Cardiac muscle cell (in vitro differentiated cells and primary cell): ENCODE measurements at regions not wholly inside any gene's neighbourhood (a gene's known extent, or its start where the extent isn't known, plus 50 kb on each side); places are given as distances from the start of the nearest gene placed in this dataset.

ENCODE experiments used
- DNase-seq, 2 donors: peaks; one replicate each; pipeline versions ENCODE4 v3.0.0 to v3.0.0-alpha.2; 2010 to 2017; ENCODE audit warnings: low read depth in 1 of 2, low spot score in 1 of 2
- H3K27ac ChIP-seq: fragments of 200-600 bp; sonication (generic); 2 replicates; pipeline ENCODE4 v1.5.1; 2016
- H3K27me3 ChIP-seq: fragments of 200-600 bp; sonication (generic); 2 replicates; pipeline ENCODE4 v1.6.0; 2016; ENCODE audit warnings: control low read depth
- H3K36me3 ChIP-seq: fragments of 200-600 bp; sonication (generic); 2 replicates; pipeline ENCODE4 v1.5.1; 2016; ENCODE audit warnings: control low read depth
- H3K4me1 ChIP-seq: fragments of 200-600 bp; sonication (generic); 2 replicates; pipeline ENCODE4 v1.8.1; 2017; ENCODE audit warnings: low read depth, mild to moderate bottlenecking, mixed run types
- H3K4me3 ChIP-seq: fragments of 200-600 bp; sonication (generic); 2 replicates; pipeline ENCODE4 v1.5.1; 2016; ENCODE audit warnings: mild to moderate bottlenecking
- H3K9me3 ChIP-seq: fragments of 200-600 bp; sonication (generic); 2 replicates; pipeline ENCODE4 v1.5.1; 2017; ENCODE audit warnings: low read depth, mild to moderate bottlenecking, control low read depth
- CTCF ChIP-seq: IDR thresholded peaks from 2 replicates; pipeline ENCODE4 v1.5.1; 2012; ENCODE audit warnings: low read depth, mild to moderate bottlenecking, low read length

DNA sequence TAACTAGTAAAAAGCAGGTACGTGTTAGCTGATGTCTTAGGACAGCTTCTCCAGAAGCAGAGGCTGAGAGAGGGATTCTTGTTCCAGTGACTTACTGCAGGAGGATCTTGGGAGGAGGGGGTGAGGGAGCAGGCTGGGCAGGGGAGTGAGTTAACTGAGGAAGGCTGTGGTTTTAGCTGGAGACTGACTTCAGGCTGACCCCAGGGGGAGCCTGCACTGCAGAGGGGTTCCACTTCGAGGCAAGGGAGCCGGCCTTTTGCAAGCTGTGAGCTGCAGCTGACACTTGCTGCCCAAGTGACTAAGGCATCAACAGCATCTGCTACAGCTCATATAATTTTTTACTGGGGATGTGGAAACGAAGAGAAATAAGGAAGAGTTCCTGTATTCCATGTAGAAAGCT lies 50.4 kb upstream of the SOD1 start:
- Histone ChIP-seq H3K9me3 (no peaks in the 10 kb centered on the region), H3K36me3 (no peaks in the 10 kb centered on the region), H3K27me3 (no peaks in the 10 kb centered on the region), H3K4me3 (no peak overlapping the region), H3K4me1 (no peaks in the 10 kb centered on the region), H3K27ac (no peak overlapping the region)
- TF ChIP-seq CTCF: no peak
- DNase-seq: no peak

DNA sequence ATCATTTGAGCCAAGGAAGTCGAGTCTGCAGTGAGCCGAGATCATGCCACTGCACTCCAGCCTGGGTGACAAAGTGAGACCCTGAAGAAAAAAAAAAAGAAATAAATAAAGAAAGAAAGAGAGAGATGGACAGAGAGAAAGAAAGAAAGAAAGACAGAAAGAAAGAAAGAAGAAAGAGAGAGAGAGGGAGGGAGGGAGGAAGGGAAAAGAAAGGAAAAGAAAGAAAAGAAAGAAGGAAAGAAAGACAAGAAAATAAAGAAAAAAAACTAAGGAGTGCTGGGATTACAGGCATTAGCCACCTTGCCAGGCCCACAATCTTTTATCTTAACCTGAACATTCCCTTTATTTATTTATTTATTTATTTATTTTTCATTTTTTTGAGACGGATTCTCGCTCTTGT lies 51.7 kb upstream of the SOD1 start:
- TF ChIP-seq CTCF: no peak
- DNase-seq: no peak
- no peaks in the 10 kb centered on the region for H3K4me1 ChIP-seq
- H3K9me3 ChIP-seq: no peaks in the 10 kb centered on the region
- no peak overlapping the region for H3K4me3 ChIP-seq
- no peaks in the 10 kb centered on the region for H3K27me3 ChIP-seq
- no peaks in the 10 kb centered on the region for H3K36me3 ChIP-seq
- no peak overlapping the region for H3K27ac ChIP-seq

DNA sequence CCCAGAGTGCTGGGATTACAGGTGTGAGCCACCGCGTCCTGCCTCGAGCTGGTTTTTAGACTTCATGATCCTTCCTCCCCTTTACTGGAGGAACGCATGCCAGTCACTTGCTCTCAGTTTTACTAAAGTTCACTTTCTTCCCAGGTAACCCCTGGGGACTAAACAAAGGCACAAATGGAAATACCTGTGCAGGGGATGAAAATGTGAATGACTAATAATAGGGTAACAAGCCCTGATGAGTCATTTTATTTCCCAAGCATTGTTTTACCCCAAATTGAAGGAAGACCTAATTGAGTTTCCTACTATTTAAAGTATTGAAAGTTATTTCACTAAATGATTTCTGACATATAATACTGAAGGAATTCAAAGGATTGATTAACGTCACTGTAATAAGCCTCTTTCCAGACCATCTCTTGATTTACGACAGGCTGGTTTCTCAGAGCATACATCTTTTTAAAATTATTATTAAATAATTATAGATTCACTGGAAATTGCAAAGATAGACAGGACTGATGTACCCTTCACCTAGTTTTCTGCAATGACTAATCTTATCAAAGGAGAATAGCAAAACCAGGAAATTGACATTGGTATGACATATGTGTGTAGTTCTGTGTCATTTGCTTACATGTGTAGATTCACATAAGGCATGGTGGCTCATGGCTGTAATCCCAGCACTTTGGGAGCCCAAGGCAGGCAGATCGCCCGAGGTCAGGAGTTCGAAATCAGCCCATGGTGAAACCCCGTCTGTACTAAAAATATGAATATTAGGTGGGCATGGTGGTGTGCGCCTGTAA lies 53.2 kb upstream of the SOD1 start:
- TF ChIP-seq CTCF: no peak
- H3K4me3 ChIP-seq: no peak overlapping the region
- DNase-seq: no peak
- H3K9me3 ChIP-seq: no peaks in the 10 kb centered on the region
- H3K36me3 ChIP-seq: no peaks in the 10 kb centered on the region
- H3K4me1 ChIP-seq: no peaks in the 10 kb centered on the region
- no peak overlapping the region for H3K27ac ChIP-seq
- no peaks in the 10 kb centered on the region for H3K27me3 ChIP-seq

DNA sequence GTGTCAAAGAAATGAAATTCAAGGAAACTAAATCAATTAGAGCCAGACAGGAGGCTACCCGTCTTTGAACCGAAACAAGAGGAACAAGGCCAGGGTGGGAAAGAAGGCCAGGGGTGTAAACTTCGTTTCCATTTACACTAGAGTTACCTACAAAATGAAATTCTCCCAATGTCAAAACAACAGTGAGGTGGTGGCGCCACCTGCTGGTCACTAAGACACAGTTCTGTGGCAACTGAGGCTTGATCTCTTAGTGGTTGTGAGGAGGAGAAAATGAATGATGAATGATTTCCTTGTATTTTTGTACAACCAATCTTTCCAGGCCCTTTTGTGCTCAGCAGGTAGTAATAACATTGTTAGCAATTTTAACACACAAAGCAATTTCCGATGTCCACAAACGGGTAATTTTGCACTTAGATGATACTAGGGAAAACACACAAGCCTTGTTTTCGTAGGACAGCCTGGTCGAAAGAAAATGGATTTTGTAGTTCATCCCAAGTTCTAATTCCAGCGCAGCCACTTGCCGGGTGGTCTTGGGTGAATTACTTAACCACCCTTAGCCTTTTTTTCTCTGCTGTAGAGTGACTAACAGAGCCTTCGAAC lies 54.8 kb upstream of the SOD1 start:
- Histone ChIP-seq H3K9me3 (no peaks in the 10 kb centered on the region), H3K4me3 (no peak overlapping the region), H3K4me1 (no peaks in the 10 kb centered on the region), H3K27me3 (no peaks in the 10 kb centered on the region), H3K36me3 (no peaks in the 10 kb centered on the region), H3K27ac (no peak overlapping the region)
- peak; percentile 78 to 87 for DNase-seq
- peak; percentile 81 for TF ChIP-seq CTCF

GRCh38 chr21:31599563-31599962 lies 59.9 kb upstream of the SOD1 start:
- H3K4me1 ChIP-seq: no peaks in the 10 kb centered on the region
- no peaks in the 10 kb centered on the region for H3K9me3 ChIP-seq
- DNase-seq: no peak
- H3K27me3 ChIP-seq: no peaks in the 10 kb centered on the region
- no peaks in the 10 kb centered on the region for H3K36me3 ChIP-seq
- no peak overlapping the region for H3K4me3 ChIP-seq
- H3K27ac ChIP-seq: no peak overlapping the region
- no peak for TF ChIP-seq CTCF
